GM21717 (cell line): ENCODE measurements at regions not wholly inside any gene's neighbourhood (a gene's known extent, or its start where the extent isn't known, plus 50 kb on each side); places are given as distances from the start of the nearest gene placed in this dataset.

Source experiments
- ATAC-seq: cut with Tn5 transposase; IDR thresholded peaks from one replicate; pipeline ENCODE4 v1.9.1; 2021; ENCODE audit warnings: mild to moderate bottlenecking, moderate library complexity; ENCODE audit not compliant: unreplicated experiment

DNA sequence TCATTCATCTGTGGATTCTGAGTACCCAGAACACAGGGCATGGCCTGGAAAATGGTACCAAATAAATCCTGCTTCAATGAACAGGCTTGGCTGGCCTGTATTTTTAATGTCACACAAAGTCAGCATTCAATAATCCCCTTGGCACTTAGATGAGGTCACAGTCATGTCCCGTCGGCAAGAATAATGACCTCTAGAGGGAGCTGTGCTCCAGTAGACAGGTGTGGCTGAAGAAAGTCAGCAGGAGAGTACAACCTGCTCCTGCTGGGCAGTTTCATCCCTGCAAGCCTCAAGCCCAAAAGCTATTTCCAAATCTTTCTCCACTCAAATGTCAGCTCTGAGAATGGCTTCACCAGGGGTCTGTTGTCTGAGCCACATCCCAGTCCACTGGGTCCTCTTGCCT lies 404.0 kb upstream of the F9 start:
- peak; percentile 76 for ATAC-seq

DNA sequence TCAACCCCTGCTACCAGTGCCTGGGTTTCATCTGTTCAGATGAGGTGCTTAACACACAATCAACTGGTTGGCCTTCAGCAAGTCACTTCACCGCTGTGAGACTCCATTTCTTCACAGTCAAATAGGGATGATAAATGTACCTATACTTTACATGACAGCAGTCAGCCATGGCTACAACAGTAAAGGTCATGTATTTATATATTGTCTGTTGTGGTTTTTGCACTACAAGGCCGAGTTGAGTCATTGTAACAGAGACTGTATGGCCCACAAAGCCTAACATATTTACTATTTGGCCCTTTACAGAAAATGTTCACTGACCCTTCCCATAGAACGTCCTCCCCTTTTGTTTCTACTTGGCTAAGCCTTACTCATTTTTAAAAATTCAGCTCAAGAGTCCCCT lies 404.6 kb upstream of the F9 start:
- no peak for ATAC-seq

DNA sequence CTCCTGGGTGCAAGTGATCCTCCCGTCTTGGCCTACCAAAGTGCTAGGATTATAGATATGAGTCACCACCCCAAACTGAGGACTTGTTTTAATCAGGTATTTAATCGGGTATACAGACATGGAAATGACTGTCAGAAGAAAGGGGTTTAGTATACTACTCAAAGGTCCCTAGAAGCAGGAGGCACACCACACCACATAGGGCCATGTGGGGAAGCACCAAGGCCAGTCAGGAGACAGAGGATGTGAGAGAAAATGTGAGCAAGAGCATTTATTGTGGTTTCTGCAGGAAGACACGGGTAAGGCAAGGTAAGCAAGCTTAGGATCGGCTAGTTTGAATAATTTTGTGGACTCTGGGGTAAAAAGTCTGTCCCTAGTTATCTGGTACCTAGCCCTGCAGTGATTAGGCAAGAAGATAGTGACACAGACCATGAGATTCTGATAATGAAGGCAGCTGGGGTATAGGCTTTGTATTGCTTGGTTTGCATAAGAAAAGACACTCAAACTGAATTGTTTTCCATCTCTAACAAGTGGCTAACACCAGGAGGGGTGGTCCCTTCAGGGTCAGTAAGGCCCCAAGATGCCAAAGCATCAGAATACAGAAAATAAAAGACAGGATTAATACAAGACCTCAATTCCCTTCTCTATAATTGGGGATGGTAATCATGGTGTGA lies 408.8 kb upstream of the F9 start:
- no peak for ATAC-seq

DNA sequence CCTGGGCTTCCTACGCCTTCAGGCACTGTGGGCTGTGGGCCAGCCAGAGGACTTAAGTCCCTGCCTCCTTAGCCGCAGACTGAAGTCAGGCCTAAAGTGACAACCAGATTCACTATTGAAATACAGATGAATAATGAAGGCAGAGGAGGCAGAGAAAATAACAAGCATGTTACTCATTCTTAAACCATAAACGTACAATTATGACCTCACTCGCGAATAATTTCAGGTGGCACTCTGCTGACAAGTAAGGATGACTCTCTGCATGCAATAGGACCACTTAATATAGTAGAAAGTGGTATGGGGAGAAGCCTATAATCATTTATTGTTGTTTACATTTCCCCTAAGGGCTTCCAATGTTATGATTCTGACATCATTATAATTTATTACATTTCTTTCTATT lies 409.2 kb upstream of the FGF13 start:
- ATAC-seq = no peak

DNA sequence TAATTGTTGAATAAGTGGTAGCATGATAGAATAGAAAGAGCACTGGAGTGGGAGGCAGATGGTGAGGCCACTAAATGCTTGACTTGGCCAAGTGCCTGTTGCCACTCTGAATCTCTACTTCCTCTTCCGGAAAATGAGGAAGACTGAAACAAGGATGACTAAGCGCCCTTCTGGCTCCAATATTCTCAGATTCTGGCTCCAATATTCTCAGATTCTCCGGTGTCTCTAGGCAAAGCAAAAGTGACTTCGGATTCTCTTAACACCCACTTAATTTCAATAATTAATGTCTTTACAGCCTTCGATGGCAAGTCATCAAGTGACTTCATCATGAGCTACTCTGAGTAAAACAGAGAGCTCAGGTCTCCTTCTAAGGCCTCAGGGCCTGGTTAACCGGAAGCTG lies 402.2 kb upstream of the FGF13 start:
- no peak for ATAC-seq

DNA sequence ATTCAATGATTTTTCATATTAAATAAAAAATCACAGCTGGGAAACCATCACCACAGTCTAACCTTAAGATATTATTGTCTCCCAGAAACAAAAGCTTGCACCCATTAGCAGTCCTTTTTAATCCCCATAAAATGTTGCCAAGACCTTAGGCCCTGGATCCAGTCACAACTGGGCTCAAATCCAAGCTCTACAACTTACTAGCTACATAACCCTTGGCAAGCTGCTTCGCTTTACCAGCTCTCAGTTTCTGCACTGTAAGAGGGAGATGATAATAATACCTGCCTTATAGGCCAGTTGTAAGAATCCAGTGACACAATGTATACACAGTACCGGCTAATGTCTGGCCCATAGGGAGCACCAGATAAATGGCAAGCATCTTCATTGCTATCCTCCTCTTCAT lies 400.9 kb upstream of the FGF13 start:
- no peak for ATAC-seq

DNA sequence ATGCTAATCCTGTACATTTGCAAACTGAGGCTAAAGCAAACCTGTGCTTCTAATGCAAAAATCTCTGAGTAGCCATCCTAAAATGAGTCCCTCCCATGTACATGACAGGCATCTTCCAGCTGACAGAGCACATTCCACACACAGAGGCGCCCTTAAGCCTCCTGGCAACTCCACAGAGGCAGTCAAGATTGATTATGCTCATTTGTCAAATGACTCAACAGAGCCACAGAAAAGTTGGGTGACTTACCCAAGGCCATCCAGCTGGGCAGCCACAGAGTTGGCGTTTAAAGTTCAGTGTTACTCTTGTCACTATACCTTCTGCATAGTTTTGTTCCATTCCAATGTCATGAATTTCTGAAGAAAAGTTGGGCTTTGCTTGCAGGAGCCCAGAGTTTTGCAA lies 394.6 kb upstream of the FGF13 start:
- no peak for ATAC-seq

DNA sequence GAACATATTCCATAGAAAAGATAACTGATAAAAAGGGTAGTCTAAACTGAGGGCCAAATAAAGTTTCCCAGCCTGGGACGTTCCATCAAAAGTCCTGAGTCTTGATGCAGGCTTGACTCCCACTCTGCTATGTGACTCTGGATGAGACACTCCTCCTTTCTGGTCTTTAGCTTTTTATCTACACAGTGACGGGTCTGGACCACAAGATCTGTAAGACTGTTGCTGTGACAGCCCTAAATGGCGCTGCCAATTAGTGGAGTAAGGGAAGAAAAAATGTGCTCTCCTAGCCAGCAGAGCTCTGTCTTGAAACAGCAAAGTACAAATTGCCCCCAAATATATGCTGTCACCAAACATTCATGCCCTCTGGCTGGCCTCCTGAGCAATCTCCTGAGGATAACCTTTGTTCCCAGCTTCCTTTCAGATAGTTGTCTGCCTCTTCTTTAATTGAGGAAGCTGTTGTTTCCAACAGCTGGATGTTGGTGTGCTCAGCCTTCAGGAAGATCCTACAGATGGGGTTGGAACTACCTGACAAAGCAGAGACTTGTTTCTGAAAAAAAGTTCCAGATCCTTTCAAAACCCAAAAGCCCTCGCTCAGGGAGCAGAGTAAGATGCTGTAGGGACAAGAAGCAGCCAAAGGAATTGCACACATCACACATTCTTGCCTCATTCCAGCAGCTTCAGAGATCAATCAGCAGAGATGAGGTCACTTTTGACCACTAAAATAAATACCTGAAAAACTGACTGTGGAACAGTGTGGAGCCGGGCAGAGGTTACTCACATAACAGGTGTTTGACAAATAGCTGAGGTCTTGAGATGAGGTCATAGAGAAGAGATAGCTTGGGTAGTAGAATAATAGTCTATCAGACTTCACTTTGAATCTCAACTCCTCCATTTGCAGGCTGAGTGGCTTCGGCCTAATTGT lies 383.4 kb upstream of the FGF13 start:
- no peak for ATAC-seq

DNA sequence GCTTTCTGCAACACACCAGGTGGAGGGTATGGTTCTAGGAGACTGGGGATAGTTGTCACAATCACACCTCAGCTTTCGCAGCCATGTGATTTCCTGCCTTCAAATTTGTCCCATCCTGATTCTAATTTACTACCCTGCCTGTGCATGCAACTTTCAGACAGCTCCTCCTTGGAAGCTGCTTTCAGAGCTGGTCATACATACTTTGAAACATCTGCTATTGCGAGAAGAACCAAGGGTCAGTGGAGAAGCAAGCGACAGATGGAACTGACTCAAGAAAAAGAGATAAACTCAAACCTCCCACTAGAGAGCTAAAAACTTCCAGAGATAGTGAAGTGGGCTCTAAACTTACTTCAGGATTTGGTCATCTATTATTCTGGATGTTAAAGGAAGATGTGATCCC lies 381.7 kb upstream of the FGF13 start:
- ATAC-seq = no peak

DNA sequence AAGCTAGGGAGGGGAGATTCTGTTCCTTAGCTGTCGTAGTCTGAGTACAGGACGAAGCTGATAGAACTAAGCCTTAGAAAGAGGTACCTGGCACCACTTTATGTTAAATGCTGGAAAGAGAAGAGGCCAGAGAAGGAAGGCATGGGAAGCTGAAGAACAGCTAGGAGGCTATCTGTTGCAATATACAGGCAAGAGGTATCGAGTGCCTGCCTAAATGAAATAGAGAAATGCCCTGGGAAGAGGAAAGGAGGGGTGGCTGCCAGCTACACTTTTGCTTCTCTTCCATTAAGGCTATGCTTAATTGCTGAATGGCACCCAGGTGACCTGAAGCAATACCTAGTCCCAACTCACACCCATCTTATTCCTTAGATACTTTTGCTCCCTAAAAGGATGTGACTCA lies 380.4 kb upstream of the FGF13 start:
- ATAC-seq = no peak

DNA sequence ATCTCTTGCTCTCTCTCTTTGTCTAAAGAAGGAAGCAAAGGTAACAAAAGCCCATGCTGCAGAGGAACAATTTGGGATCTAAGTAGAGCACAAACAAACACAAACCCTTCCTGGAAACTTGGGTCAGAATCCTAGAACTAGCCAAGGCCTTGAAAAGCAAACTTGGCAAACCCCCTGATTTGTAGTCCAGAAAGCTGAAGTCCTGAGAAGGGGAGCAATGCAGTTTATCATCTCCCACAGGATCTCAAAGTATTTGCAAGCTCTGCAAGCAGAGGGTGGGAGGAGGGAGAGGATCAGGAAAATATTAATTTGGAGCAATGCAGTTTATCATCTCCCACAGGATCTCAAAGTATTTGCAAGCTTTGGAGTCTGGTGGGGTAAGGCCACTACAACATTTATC lies 379.5 kb upstream of the FGF13 start:
- no peak for ATAC-seq

DNA sequence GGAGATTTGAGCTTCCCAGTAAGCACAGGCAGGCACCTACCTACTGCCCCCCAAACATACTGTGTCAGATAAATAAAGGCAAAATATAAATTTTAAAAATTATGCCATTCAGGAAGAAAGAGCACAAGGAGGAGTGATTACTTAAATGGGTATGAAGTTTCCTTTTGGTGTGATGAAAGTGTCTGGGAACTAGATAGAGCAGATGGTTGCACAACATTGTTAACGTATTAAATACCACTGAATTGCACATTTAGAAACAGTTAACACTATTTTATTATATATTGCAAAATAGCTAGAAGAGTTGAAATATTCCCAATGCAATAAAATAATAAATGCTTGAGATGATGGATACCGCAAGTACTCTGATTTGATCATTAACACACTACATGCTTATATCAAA lies 374.7 kb upstream of the FGF13 start:
- no peak for ATAC-seq

DNA sequence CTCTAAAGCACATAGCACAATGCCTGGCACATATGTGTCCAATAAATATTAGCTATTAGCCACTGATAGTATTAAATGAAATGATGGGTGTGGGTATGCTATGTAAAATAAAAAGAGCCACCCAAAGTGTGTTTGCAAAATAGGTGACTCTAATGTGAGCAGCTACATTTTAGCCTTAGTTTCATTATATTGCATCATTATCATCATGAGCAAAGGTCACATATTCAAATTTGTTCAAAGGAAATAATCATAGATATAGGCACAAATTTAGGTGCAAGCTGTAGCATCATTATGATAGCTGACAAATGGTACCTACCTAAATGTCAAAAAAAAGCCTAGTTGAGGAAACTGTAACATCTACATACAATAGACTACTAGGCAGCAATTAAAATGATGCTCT lies 373.9 kb upstream of the FGF13 start:
- no peak for ATAC-seq

DNA sequence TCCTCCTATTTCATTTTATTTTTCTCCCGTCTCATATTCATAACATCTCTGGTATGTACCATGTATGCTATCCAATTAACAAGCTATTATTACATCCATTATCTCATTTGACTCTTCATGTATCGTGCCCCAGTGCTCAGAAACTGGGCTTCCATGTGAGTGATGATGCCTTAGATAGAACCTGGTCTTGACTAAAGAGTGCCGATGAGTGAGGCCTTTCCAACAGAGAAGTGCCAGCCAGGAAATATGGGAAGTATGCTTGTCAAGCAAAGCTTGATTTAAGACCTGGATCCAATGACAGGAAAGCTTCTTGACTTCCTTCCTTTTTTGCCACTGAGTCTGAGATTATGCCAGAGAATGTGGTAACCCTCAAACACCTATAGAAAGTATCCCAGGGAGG lies 371.7 kb upstream of the FGF13 start:
- ATAC-seq = no peak

DNA sequence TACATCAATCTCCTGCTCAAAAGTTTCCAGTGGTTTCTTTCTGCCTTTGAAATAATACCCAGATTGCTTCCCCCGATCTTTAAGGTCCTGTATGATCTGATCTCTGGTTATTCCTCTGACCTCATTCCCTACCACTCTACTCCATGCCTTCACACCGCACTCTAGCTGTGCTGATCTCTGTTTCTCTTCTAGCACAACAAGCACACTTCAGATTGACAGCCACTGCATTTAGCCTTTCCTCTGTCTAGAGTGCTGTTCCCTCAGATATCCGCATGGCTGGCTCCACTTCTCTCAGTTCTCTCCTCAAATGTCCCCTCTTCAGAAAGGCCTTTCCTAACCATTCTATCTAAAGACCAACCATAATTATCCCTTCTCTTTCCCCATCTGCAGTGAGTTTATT lies 370.4 kb upstream of the FGF13 start:
- ATAC-seq = no peak

DNA sequence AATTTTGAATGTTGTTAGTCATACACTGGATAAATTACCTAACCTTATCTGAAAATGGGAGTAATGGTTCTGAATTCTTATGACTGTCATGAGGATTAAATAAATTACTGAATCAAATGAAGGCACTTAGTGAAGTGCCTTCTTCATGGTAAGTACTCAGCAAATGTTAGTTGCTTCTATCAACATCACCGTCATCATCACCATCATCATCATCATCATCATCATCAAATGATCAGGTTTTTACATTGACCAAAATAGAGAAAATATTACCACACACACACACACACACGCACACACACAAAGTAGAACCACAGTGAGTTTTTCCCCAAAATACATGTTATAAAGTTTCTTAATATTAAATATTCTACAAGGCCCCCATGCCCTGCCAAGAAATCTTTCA lies 368.3 kb upstream of the FGF13 start:
- no peak for ATAC-seq

DNA sequence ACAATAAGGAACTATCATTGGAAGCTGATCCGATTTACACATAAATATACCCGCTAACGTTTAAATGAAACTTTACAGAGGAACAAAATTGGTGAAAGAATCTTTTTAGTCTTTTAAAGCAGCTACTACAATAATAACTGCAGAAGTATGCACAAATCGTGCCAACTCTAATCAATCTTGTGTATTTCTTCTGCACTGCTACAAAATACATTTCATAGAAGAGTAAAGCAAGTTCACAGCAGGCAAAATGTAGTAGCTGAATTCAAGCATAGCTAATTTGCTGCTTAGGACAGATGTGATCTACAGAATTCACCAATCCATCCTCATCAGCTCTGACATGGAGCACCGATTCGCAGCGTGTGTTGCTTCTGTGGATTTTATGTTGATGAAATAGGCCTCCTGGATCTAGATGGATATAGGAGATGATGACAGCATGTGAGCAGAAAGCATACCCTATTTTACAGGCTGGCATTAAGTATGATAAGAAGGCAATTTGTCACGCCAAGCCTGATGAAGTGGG lies 367.3 kb upstream of the FGF13 start:
- ATAC-seq = no peak

DNA sequence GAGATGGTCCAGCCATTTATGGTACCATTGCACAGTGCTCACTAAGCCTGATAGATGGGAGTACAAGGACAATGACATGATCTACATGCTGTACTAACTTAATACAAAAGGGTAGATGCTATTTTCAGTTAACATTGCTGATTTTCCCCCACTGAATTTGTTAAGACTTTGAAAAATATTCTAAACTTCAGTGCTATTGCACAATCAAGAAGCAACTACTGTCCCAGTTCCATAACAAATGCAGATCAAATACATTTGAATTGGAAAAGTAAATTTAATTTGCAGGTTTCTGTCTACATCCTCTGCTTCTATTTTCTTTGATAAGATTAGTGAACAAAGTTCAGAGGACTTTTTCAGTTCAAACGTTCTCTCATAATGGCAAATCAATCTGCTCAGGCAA lies 366.8 kb upstream of the FGF13 start:
- no peak for ATAC-seq

DNA sequence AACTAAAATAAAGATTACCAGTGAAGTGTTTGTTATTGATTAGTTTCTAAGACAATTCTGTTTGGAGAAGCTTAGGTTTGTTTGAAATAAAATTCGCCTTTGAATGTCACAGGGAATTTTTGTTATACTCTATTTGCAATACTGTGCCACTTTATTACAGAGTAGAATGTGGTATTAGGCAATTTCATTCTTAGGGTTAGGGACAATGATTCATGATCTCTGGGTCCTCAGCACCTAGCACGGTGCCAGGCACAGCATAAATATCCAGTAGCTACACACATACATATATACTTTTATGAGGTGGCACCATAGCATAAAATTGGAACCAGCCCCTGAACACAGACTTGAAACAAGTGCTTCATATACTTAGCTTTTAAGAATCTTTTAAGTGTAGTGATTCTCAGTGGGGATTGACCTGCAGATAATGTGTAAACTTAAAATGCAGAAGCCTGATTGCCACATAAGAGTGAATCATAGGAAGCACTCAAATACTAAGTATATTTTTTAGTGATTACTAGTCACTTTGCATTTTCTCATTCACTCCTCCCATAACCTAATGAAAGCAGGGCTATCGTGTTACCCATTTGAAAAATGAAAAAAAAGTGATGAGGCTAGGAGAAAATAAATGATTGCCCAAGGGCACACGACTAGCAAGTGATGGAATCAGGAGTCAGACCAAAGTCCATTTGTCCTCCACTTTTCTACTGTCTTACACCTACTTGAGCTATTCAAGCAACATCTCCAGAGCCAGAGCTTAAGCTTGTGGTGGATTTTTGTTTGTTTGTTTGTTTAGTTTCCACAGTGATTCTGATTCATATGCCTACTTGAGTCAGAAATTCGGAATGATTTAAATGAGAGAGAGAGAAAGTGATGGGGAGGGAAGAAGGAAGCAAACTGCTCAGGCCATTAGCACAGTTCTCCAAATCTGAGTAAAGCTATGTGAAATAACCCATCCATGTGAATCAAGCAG lies 366.0 kb upstream of the FGF13 start:
- no peak for ATAC-seq

DNA sequence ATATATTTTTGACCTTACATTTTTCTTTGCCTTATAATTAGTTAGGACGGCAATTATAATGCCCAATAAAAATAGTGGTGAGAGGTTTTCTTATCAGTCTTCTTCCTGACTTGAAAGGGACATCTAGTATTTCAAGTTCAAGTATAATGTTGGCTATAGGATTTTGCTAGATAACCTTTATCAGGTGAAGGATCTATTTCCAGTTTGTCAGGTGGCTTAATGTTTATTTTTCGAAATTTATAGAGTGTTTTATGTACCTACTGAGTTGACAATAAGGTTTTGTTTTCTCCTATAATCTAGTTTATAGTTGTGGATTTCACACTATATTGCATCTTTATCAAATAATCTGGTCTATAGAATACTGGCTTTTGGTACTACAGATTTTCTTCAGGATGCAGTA lies 351.8 kb upstream of the FGF13 start:
- ATAC-seq = no peak

DNA sequence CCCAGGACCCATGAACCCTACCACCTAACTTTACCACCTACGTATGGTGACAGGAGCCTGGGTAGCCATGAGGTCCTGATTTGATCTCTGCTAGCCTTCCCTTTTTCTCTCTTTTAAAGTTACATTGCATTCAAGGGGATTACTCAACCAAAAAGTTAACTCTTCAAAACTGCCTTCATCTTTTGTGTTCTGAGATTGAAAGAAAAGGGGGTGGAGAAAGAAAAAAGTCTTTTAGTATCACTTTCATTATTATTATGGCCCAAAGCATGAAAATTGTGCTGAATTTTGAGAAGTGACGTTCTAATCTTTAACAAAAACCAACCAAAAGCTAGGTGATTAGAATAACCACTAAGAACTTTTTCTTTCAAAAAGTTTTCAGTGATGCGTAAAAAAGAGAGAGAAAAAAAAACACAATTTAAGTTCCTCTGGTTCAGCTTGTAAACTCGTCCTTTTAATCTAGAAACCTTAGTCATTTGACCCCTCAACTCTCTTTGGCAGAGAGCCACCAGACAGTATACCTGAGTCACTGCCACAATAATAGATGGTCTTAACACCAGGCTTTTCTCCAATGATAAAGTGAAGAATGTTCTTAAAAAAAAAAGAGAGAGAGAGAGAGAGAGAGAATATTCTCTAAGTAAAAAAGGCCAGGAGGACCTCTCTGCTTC lies 347.4 kb upstream of the FGF13 start:
- peak; percentile 79 for ATAC-seq
